ENCODE measurements at regions not wholly inside any gene's neighbourhood (a gene's known extent, or its start where the extent isn't known, plus 50 kb on each side); places are given as distances from the start of the nearest gene placed in this dataset.

GRCh38 chr3:105174017-105174615, 192.6 kb upstream of the ALCAM start:
- DNase-seq (ENCODE audit: low spot score) (no peak), ATAC-seq (no peak)
- intact Hi-C loops (cut with DNase I), result no loop called here

- DNase-seq (ENCODE audit: low spot score), result no peak
- no peak for ATAC-seq
- intact Hi-C loops (cut with DNase I), result no loop called here
Measured at GRCh38 chr3:105177576-105177975, 189.1 kb upstream of the ALCAM start.

GRCh38 chr3:105187344-105187743, 179.4 kb upstream of the ALCAM start:
- ATAC-seq, result no peak
- no peak for DNase-seq (ENCODE audit: low spot score)
- intact Hi-C loops (cut with DNase I), result no loop called here

- DNase-seq (ENCODE audit: low spot score), result no peak
- intact Hi-C loops (cut with DNase I), result no loop called here
- ATAC-seq, result no peak
Measured at GRCh38 chr3:105195260-105195659, 171.4 kb upstream of the ALCAM start.

- DNase-seq (ENCODE audit: low spot score) (no peak), ATAC-seq (no peak)
- intact Hi-C loops (cut with DNase I), result no loop called here
Measured at GRCh38 chr3:105197863-105198262, 168.8 kb upstream of the ALCAM start.

- DNase-seq (ENCODE audit: low spot score), result no peak
- intact Hi-C loops (cut with DNase I), result no loop called here
- no peak for ATAC-seq
Measured at GRCh38 chr3:105199217-105199616, 167.5 kb upstream of the ALCAM start.

GRCh38 chr3:105210141-105210540, 156.6 kb upstream of the ALCAM start:
- intact Hi-C loops (cut with DNase I), result no loop called here
- no peak for ATAC-seq

GRCh38 chr3:105214590-105214989, 152.1 kb upstream of the ALCAM start:
- no peak for ATAC-seq
- DNase-seq (ENCODE audit: low spot score), result no peak
- intact Hi-C loops (cut with DNase I), result no loop called here

More at GRCh38 chr3:105210141-105210540, 156.6 kb upstream of the ALCAM start:
- DNase-seq (ENCODE audit: low spot score), result no peak

GRCh38 chr3:105222568-105223093, 144.1 kb upstream of the ALCAM start:
- no peak for DNase-seq (ENCODE audit: low spot score)
- no peak for ATAC-seq
- intact Hi-C loops (cut with DNase I), result no loop called here

GRCh38 chr3:105223815-105224214, 142.9 kb upstream of the ALCAM start:
- no peak for DNase-seq (ENCODE audit: low spot score)
- intact Hi-C loops (cut with DNase I), result no loop called here
- no peak for ATAC-seq

GRCh38 chr3:105228696-105229095, 138.0 kb upstream of the ALCAM start:
- DNase-seq (ENCODE audit: low spot score) (no peak), ATAC-seq (no peak)
- intact Hi-C loops (cut with DNase I), result no loop called here

- DNase-seq (ENCODE audit: low spot score), result no peak
- no peak for ATAC-seq
- intact Hi-C loops (cut with DNase I), result no loop called here
Measured at GRCh38 chr3:105232553-105232952, 134.2 kb upstream of the ALCAM start.

- ATAC-seq (no peak), DNase-seq (ENCODE audit: low spot score) (no peak)
- intact Hi-C loops (cut with DNase I), result no loop called here
Measured at GRCh38 chr3:105233010-105233409, 133.7 kb upstream of the ALCAM start.

- intact Hi-C loops (cut with DNase I), result no loop called here
- DNase-seq (ENCODE audit: low spot score) (no peak), ATAC-seq (no peak)
Measured at GRCh38 chr3:105235221-105235620, 131.5 kb upstream of the ALCAM start.

GRCh38 chr3:105235785-105236184, 130.9 kb upstream of the ALCAM start:
- DNase-seq (ENCODE audit: low spot score), result no peak
- intact Hi-C loops (cut with DNase I), result no loop called here
- ATAC-seq, result no peak

GRCh38 chr3:105238367-105238766, 128.3 kb upstream of the ALCAM start:
- DNase-seq (ENCODE audit: low spot score) (no peak), ATAC-seq (no peak)
- intact Hi-C loops (cut with DNase I), result no loop called here

- no peak for ATAC-seq
- intact Hi-C loops (cut with DNase I), result no loop called here
- DNase-seq (ENCODE audit: low spot score), result no peak
Measured at GRCh38 chr3:105243076-105243475, 123.6 kb upstream of the ALCAM start.

- no peak for ATAC-seq
- no peak for DNase-seq (ENCODE audit: low spot score)
- intact Hi-C loops (cut with DNase I), result no loop called here
Measured at GRCh38 chr3:105246536-105246935, 120.2 kb upstream of the ALCAM start.

GRCh38 chr3:105253225-105253624, 113.5 kb upstream of the ALCAM start:
- no peak for DNase-seq (ENCODE audit: low spot score)
- intact Hi-C loops (cut with DNase I), result no loop called here
- ATAC-seq, result no peak

GRCh38 chr3:105254154-105254553, 112.6 kb upstream of the ALCAM start:
- no peak for DNase-seq (ENCODE audit: low spot score)
- no peak for ATAC-seq
- intact Hi-C loops (cut with DNase I), result no loop called here

- intact Hi-C loops (cut with DNase I), result no loop called here
- DNase-seq (ENCODE audit: low spot score) (no peak), ATAC-seq (no peak)
Measured at GRCh38 chr3:105255350-105255749, 111.4 kb upstream of the ALCAM start.
